Astrocyte (in vitro differentiated cells and primary cell): ENCODE measurements at regions not wholly inside any gene's neighbourhood (a gene's known extent, or its start where the extent isn't known, plus 50 kb on each side); places are given as distances from the start of the nearest gene placed in this dataset.

Experiments
- DNase-seq: peaks from one replicate; pipeline ENCODE4 v3.0.0-alpha.2; 2010; ENCODE audit warnings: low read depth
- FAIRE-seq: peaks from 2 replicates; lab custom pipeline; 2011; peaks lifted over from hg19 to GRCh38; lab: Jason Lieb, UNC
- H2AFZ ChIP-seq: 2 replicates; pipeline ENCODE4 v1.6.0; 2012; ENCODE audit warnings: low read depth, low read length, inconsistent platforms
- H3K27ac ChIP-seq: 2 replicates; pipeline ENCODE4 v1.5.1; 2011; ENCODE audit warnings: low read depth, low read length, inconsistent platforms
- H3K27me3 ChIP-seq: 2 replicates; pipeline ENCODE4 v1.6.0; 2011; ENCODE audit warnings: low read length, inconsistent platforms; ENCODE audit not compliant: insufficient read depth
- H3K36me3 ChIP-seq: 2 replicates; pipeline ENCODE4 v1.5.1; 2011; ENCODE audit warnings: low read length, inconsistent platforms; ENCODE audit not compliant: insufficient read depth
- H3K4me1 ChIP-seq: 2 replicates; pipeline ENCODE4 v1.5.1; 2011; ENCODE audit warnings: low read length, inconsistent platforms; ENCODE audit not compliant: insufficient read depth
- H3K4me2 ChIP-seq: 2 replicates; pipeline ENCODE4 v1.6.0; 2012; ENCODE audit warnings: low read length, inconsistent platforms
- H3K4me3 ChIP-seq: 2 replicates; pipeline ENCODE4 v1.5.1; 2011; ENCODE audit warnings: low read depth, mild to moderate bottlenecking, low read length, inconsistent platforms; ENCODE audit not compliant: insufficient read depth
- H3K79me2 ChIP-seq: 2 replicates; pipeline ENCODE4 v1.6.0; 2012; ENCODE audit warnings: mild to moderate bottlenecking, low read length, inconsistent platforms; ENCODE audit not compliant: insufficient read depth
- H3K9ac ChIP-seq: 2 replicates; pipeline ENCODE4 v1.6.0; 2012; ENCODE audit warnings: mild to moderate bottlenecking, low read length, inconsistent platforms
- H3K9me3 ChIP-seq: 2 replicates; pipeline ENCODE4 v1.5.1; 2012; ENCODE audit warnings: low read depth, mild to moderate bottlenecking, low read length, inconsistent platforms; ENCODE audit not compliant: insufficient read depth
- H4K20me1 ChIP-seq: 2 replicates; pipeline ENCODE4 v1.6.0; 2012; ENCODE audit warnings: low read length, inconsistent platforms; ENCODE audit not compliant: insufficient read depth
- H3K27ac Mint-ChIP-seq: one replicate; pipeline ENCODE4 v1.8.0; 2021; ENCODE audit warnings: mild to moderate bottlenecking, mixed read lengths; ENCODE audit not compliant: unreplicated experiment
- H3K27me3 Mint-ChIP-seq: one replicate; pipeline ENCODE4 v1.8.0; 2021; ENCODE audit warnings: low read depth, mixed read lengths; ENCODE audit not compliant: unreplicated experiment
- H3K36me3 Mint-ChIP-seq: one replicate; pipeline ENCODE4 v1.8.0; 2021; ENCODE audit warnings: low read depth, mixed read lengths; ENCODE audit not compliant: unreplicated experiment
- H3K4me1 Mint-ChIP-seq: one replicate; pipeline ENCODE4 v1.8.0; 2021; ENCODE audit warnings: low read depth, mixed read lengths; ENCODE audit not compliant: unreplicated experiment
- H3K4me3 Mint-ChIP-seq: one replicate; pipeline ENCODE4 v1.8.0; 2021; ENCODE audit warnings: mild to moderate bottlenecking, moderate library complexity, mixed read lengths; ENCODE audit not compliant: unreplicated experiment
- H3K9me3 Mint-ChIP-seq: one replicate; pipeline ENCODE4 v1.8.0; 2021; ENCODE audit warnings: mild to moderate bottlenecking, mixed read lengths; ENCODE audit not compliant: unreplicated experiment
- CTCF ChIP-seq: IDR thresholded peaks from 2 replicates; pipeline ENCODE4 v1.5.1; 2011; ENCODE audit warnings: low read depth, mild to moderate bottlenecking, inconsistent platforms, low read length, moderate library complexity; ENCODE audit not compliant: insufficient read depth
- EZH2 ChIP-seq: IDR thresholded peaks from 2 replicates; pipeline ENCODE4 v1.6.1; 2012; ENCODE audit warnings: mild to moderate bottlenecking, low read length, inconsistent platforms; ENCODE audit not compliant: insufficient read depth

GRCh38 chr3:113136071-113136470 lies 75.3 kb upstream of the BOC start:
- no peaks in the 10 kb centered on the region for H4K20me1 ChIP-seq
- no peak overlapping the region for H3K4me2 ChIP-seq
- no peak overlapping the region for H3K4me3 ChIP-seq
- peak; percentile 45 for FAIRE-seq
- Mint-ChIP-seq H3K4me3 (no peak overlapping the region), H3K27me3 (no peaks in the 10 kb centered on the region), H3K36me3 (no peaks in the 10 kb centered on the region), H3K9me3 (no peaks in the 10 kb centered on the region), H3K4me1 (peaks cover 12% of the 10 kb centered on the region), H3K27ac (no peak overlapping the region)
- H3K9me3 ChIP-seq, result no peaks in the 10 kb centered on the region
- H3K27ac ChIP-seq, result no peak overlapping the region
- DNase-seq, result no peak
- H3K27me3 ChIP-seq, result no peaks in the 10 kb centered on the region
- no peak overlapping the region for H2AFZ ChIP-seq
- no peaks in the 10 kb centered on the region for H3K79me2 ChIP-seq
- peak; percentile 39 for TF ChIP-seq CTCF
- no peak for TF ChIP-seq EZH2
- peaks cover 4% of the 10 kb centered on the region for H3K4me1 ChIP-seq
- H3K36me3 ChIP-seq, result no peaks in the 10 kb centered on the region
- H3K9ac ChIP-seq, result no peak overlapping the region

- H3K4me1 Mint-ChIP-seq, result peaks cover 13% of the 10 kb centered on the region
- H3K9me3 Mint-ChIP-seq, result no peaks in the 10 kb centered on the region
- Histone ChIP-seq H2AFZ (no peak overlapping the region), H3K36me3 (no peaks in the 10 kb centered on the region), H3K4me3 (no peak overlapping the region), H3K79me2 (no peaks in the 10 kb centered on the region), H4K20me1 (no peaks in the 10 kb centered on the region), H3K9me3 (no peaks in the 10 kb centered on the region), H3K27ac (no peak overlapping the region), H3K9ac (no peak overlapping the region), H3K4me1 (peaks cover 4% of the 10 kb centered on the region), H3K27me3 (no peaks in the 10 kb centered on the region), H3K4me2 (no peak overlapping the region)
- H3K4me3 Mint-ChIP-seq, result no peak overlapping the region
- no peak for TF ChIP-seq CTCF
- no peak for TF ChIP-seq EZH2
- no peak overlapping the region for H3K27ac Mint-ChIP-seq
- no peaks in the 10 kb centered on the region for H3K36me3 Mint-ChIP-seq
- FAIRE-seq (no peak), DNase-seq (no peak)
- H3K27me3 Mint-ChIP-seq, result no peaks in the 10 kb centered on the region
Observed at GRCh38 chr3:113136544-113136943, 74.8 kb upstream of the BOC start.

GRCh38 chr3:113138839-113139743 lies 72.3 kb upstream of the BOC start:
- Histone ChIP-seq H3K27me3 (no peaks in the 10 kb centered on the region), H4K20me1 (no peaks in the 10 kb centered on the region), H3K9ac (no peak overlapping the region), H2AFZ (no peak overlapping the region), H3K4me1 (no peaks in the 10 kb centered on the region), H3K4me2 (no peak overlapping the region), H3K27ac (no peak overlapping the region), H3K36me3 (no peaks in the 10 kb centered on the region), H3K79me2 (no peaks in the 10 kb centered on the region), H3K9me3 (no peaks in the 10 kb centered on the region), H3K4me3 (no peak overlapping the region)
- H3K36me3 Mint-ChIP-seq, result no peaks in the 10 kb centered on the region
- H3K4me1 Mint-ChIP-seq, result peaks cover 5% of the 10 kb centered on the region
- H3K4me3 Mint-ChIP-seq, result no peak overlapping the region
- DNase-seq, result no peak
- no peak for TF ChIP-seq EZH2
- no peak for TF ChIP-seq CTCF
- no peaks in the 10 kb centered on the region for H3K9me3 Mint-ChIP-seq
- H3K27ac Mint-ChIP-seq, result no peak overlapping the region
- H3K27me3 Mint-ChIP-seq, result peaks cover 3% of the 10 kb centered on the region
- no peak for FAIRE-seq
